GM13976 (cell line): ENCODE measurements at regions not wholly inside any gene's neighbourhood (a gene's known extent, or its start where the extent isn't known, plus 50 kb on each side); places are given as distances from the start of the nearest gene placed in this dataset.

Experiments used
- DNase-seq: peaks from one replicate; pipeline ENCODE4 v3.0.0; 2012; ENCODE audit warnings: low spot score
- CTCF ChIP-seq: IDR thresholded peaks from 2 replicates; pipeline ENCODE4 v1.5.1; 2012; ENCODE audit warnings: borderline replicate concordance, mild to moderate bottlenecking; ENCODE audit not compliant: insufficient read depth; ENCODE audit errors: extremely low read depth, missing control alignments, control extremely low read depth
- in situ Hi-C: fragments of 300-500 bp; cut with MboI; formaldehyde crosslinking; loops from one replicate; pipeline ENCODE4 v1.12.0; 2022; ENCODE audit warnings: low sequenced_read_pairs, mixed read lengths, inconsistent platforms; ENCODE audit not compliant: unreplicated experiment

GRCh38 chr7:137160236-137160635 is 183.3 kb downstream of the PTN start:
- in situ Hi-C loops = no loop called here
- no peak for DNase-seq
- TF ChIP-seq CTCF = no peak

- no peak for TF ChIP-seq CTCF
- in situ Hi-C loops = no loop called here
- DNase-seq = no peak
Measured at GRCh38 chr7:137157256-137157655, 186.3 kb downstream of the PTN start.

GRCh38 chr7:137151690-137152052 is 191.9 kb downstream of the PTN start:
- DNase-seq = no peak
- no peak for TF ChIP-seq CTCF
- in situ Hi-C loops = no loop called here

GRCh38 chr7:137151041-137151689 is 192.4 kb downstream of the PTN start:
- DNase-seq = no peak
- no peak for TF ChIP-seq CTCF
- in situ Hi-C loops = no loop called here

GRCh38 chr7:137147338-137147720 is 196.2 kb downstream of the PTN start:
- no peak for TF ChIP-seq CTCF
- DNase-seq = no peak
- in situ Hi-C loops = no loop called here

GRCh38 chr7:137146552-137147337 is 196.8 kb downstream of the PTN start:
- TF ChIP-seq CTCF = no peak
- no peak for DNase-seq

More at GRCh38 chr7:137146552-137147337, 196.8 kb downstream of the PTN start:
- in situ Hi-C loops = no loop called here
